ENCODE measurements at regions not wholly inside any gene's neighbourhood (a gene's known extent, or its start where the extent isn't known, plus 50 kb on each side); places are given as distances from the start of the nearest gene placed in this dataset.
A peak's percentile ranks its signal among the peaks of the same experiment; 100 is the strongest.
"Not testable (repeated sequence)": the region's sequence is repeated elsewhere in the genome, so short reads cannot be mapped to it uniquely, and the experiment has no call there.

GRCh38 chr9:33677506-33677809 is 117.9 kb upstream of the PRSS3 start:
- Mint-ChIP-seq H3K27ac (no peak overlapping the region), H3K4me1 (peaks cover 14% of the 10 kb centered on the region), H3K4me3 (peak overlapping the region; percentile 81), H3K9me3 (no peaks in the 10 kb centered on the region), H3K36me3 (no peaks in the 10 kb centered on the region), H3K27me3 (peaks cover 84% of the 10 kb centered on the region)
- no peak for ATAC-seq

- H3K36me3 Mint-ChIP-seq = no peaks in the 10 kb centered on the region
- no peak for ATAC-seq
- H3K4me3 Mint-ChIP-seq = no peak overlapping the region
- no peaks in the 10 kb centered on the region for H3K9me3 Mint-ChIP-seq
- no peak overlapping the region for H3K27ac Mint-ChIP-seq
- H3K27me3 Mint-ChIP-seq = peaks cover 86% of the 10 kb centered on the region
- H3K4me1 Mint-ChIP-seq = peaks cover 14% of the 10 kb centered on the region
These were observed 117.4 kb upstream of the PRSS3 start for GRCh38 chr9:33677961-33678360.

- Mint-ChIP-seq H3K9me3 (no peaks in the 10 kb centered on the region), H3K4me3 (no peak overlapping the region), H3K4me1 (peaks cover 1% of the 10 kb centered on the region), H3K27me3 (peaks cover 74% of the 10 kb centered on the region), H3K27ac (no peak overlapping the region), H3K36me3 (no peaks in the 10 kb centered on the region)
- ATAC-seq = no peak
These were observed 112.8 kb upstream of the PRSS3 start for GRCh38 chr9:33682551-33682950.

- H3K4me1 Mint-ChIP-seq = peaks cover 6% of the 10 kb centered on the region
- H3K27me3 Mint-ChIP-seq = peaks cover 61% of the 10 kb centered on the region
- no peaks in the 10 kb centered on the region for H3K36me3 Mint-ChIP-seq
- no peaks in the 10 kb centered on the region for H3K9me3 Mint-ChIP-seq
- ATAC-seq = no peak
- H3K4me3 Mint-ChIP-seq = no peak overlapping the region
- H3K27ac Mint-ChIP-seq = no peak overlapping the region
These were observed 110.5 kb upstream of the PRSS3 start for GRCh38 chr9:33684831-33685230.

GRCh38 chr9:33686942-33687341 is 108.4 kb upstream of the PRSS3 start:
- Mint-ChIP-seq H3K4me1 (peaks cover 15% of the 10 kb centered on the region), H3K27ac (no peak overlapping the region), H3K27me3 (peaks cover 54% of the 10 kb centered on the region), H3K9me3 (no peaks in the 10 kb centered on the region), H3K36me3 (no peaks in the 10 kb centered on the region), H3K4me3 (no peak overlapping the region)
- no peak for ATAC-seq

DNA sequence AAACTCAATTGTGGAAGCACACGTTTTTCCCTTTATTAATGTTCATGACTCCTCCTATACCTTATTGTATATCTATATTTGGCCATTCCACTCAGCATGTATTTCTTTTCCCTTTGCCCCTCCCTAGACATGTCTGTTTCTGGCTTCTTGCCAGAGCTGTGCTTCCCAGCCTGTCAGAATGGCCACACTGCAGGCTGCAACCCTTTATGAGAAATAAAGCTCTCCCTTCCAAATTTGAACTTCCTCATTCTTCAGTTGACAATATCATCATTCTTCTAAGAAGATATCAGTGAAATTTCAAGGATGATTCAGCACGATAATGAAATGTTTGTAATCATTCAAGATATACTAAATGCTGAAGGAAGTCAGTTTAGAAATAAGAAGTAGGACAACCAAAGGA is 107.6 kb upstream of the PRSS3 start:
- no peak for ATAC-seq
- no peak overlapping the region for H3K4me3 Mint-ChIP-seq
- H3K27me3 Mint-ChIP-seq = peaks cover 45% of the 10 kb centered on the region
- no peaks in the 10 kb centered on the region for H3K36me3 Mint-ChIP-seq
- no peaks in the 10 kb centered on the region for H3K9me3 Mint-ChIP-seq
- H3K27ac Mint-ChIP-seq = no peak overlapping the region
- peaks cover 15% of the 10 kb centered on the region for H3K4me1 Mint-ChIP-seq

DNA sequence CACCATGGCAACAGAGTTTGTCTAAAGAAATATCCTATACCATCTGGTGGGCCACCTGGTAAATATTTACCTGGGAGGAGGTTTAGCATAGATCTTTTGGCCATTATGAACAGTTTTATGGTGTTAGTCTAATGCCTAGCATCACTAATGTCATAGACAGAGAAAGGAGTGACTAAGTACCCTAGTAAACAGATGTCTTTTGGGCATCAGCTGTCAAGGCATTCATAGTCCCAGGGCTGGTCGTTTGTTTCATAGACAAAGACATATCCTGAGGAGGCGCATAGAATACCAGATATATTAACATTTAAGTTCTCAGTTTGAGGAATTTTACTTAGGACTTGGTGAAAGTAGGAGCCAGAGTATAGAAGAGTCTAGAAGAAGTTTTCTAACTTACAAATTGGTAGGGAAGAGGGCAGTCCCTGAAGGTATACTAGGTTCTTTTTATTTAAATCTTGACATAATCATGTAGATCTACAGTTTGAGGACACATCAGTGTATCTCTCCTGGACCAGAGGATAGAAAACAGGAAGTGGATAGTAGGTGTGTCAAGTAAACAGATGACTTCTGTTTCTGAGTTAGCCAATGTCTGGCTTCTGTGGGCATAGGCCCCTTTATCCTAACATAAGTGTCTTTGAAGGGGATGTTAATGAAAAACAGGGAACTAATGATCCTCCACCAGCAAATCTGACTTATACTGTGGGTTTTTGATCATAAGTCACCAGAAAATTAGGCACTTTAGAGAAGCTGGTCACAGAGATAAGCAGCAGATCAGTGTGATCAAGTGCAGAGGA is 105.0 kb upstream of the PRSS3 start:
- no peaks in the 10 kb centered on the region for H3K9me3 Mint-ChIP-seq
- H3K4me1 Mint-ChIP-seq = peaks cover 15% of the 10 kb centered on the region
- H3K36me3 Mint-ChIP-seq = no peaks in the 10 kb centered on the region
- no peak overlapping the region for H3K27ac Mint-ChIP-seq
- ATAC-seq = no peak
- peaks cover 27% of the 10 kb centered on the region for H3K27me3 Mint-ChIP-seq
- H3K4me3 Mint-ChIP-seq = no peak overlapping the region

DNA sequence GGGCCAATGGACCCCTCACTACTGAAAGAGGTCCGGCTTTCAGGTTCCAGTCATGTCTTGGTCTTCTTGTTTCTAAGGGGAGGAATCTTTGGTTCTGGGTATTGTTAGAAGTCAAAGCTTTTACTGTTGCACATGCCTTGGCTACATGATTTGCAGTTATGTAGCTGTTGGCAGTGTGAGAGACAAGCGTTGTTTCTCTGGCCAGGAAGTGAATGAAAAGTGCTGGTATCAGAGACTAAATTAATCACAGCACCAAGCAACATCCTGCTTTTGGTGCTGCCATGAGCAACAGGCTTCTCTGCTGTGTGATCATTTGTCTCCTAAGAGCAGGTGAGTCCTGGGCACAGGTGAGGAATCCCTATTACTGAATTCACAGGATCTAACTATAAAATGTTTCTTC is 100.1 kb upstream of the PRSS3 start:
- Mint-ChIP-seq H3K9me3 (no peaks in the 10 kb centered on the region), H3K4me3 (no peak overlapping the region)
- ATAC-seq = no peak

GRCh38 chr9:33695856-33696255 is 99.5 kb upstream of the PRSS3 start:
- ATAC-seq = no peak
- peaks cover 32% of the 10 kb centered on the region for H3K27me3 Mint-ChIP-seq

More for the DNA sequence above, 100.1 kb upstream of the PRSS3 start:
- H3K36me3 Mint-ChIP-seq = no peaks in the 10 kb centered on the region
- H3K27me3 Mint-ChIP-seq = peaks cover 37% of the 10 kb centered on the region
- peaks cover 8% of the 10 kb centered on the region for H3K4me1 Mint-ChIP-seq
- H3K27ac Mint-ChIP-seq = no peak overlapping the region

GRCh38 chr9:33697171-33697570 is 98.2 kb upstream of the PRSS3 start:
- no peaks in the 10 kb centered on the region for H3K4me1 Mint-ChIP-seq
- H3K9me3 Mint-ChIP-seq = no peaks in the 10 kb centered on the region
- no peak for ATAC-seq
- no peaks in the 10 kb centered on the region for H3K36me3 Mint-ChIP-seq
- peaks cover 29% of the 10 kb centered on the region for H3K27me3 Mint-ChIP-seq
- no peak overlapping the region for H3K27ac Mint-ChIP-seq
- no peak overlapping the region for H3K4me3 Mint-ChIP-seq

More at GRCh38 chr9:33695856-33696255, 99.5 kb upstream of the PRSS3 start:
- Mint-ChIP-seq H3K36me3 (no peaks in the 10 kb centered on the region), H3K4me3 (no peak overlapping the region), H3K27ac (no peak overlapping the region), H3K4me1 (peaks cover 2% of the 10 kb centered on the region), H3K9me3 (no peaks in the 10 kb centered on the region)

DNA sequence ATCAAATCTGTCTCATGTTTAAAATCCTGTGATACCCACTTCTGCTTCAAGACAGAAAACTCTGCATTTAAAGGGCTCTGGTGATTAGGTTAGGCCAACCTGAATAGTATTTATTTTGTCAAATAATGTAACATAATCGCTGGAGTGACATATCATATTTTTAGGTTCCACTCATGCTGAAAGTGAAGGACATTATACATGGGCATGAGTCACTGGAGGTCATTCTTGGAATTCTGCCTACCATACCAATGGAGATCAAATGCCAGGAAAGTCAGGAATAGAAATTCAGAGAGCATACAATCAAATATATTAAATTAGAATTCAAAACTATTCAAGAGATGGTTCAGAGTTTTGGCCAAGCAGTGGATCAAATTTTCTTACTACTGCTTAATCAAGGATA is 97.1 kb upstream of the PRSS3 start:
- no peak overlapping the region for H3K27ac Mint-ChIP-seq
- H3K4me1 Mint-ChIP-seq = no peaks in the 10 kb centered on the region
- ATAC-seq = no peak

DNA sequence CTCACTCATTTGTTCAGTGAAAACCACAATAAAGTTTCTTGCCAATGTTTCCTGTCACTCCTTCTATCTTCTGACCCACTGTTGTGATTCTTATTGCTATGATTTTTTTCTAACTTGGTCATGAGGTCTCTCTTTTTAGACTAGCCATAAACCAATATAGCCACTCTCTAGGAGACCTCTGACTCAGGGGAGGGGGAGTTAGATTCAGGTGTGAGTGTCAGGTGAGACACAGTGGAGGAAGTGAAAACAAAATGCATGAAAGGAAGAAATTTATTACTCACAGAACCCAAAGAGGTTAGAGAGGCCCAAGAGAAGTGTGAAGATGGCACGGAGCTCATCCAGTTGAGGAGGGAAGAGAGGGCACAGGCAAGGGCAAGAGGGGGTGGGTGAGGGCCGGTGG is 94.4 kb upstream of the PRSS3 start:
- H3K27ac Mint-ChIP-seq, H3K36me3 Mint-ChIP-seq, H3K4me3 Mint-ChIP-seq, H3K4me1 Mint-ChIP-seq, H3K9me3 Mint-ChIP-seq: not testable (repeated sequence)
- ATAC-seq = peak; percentile 61
- H3K27me3 Mint-ChIP-seq = peaks cover 47% of the 10 kb centered on the region

More for the DNA sequence above, 97.1 kb upstream of the PRSS3 start:
- Mint-ChIP-seq H3K4me3 (no peak overlapping the region), H3K9me3 (no peaks in the 10 kb centered on the region), H3K36me3 (no peaks in the 10 kb centered on the region), H3K27me3 (peaks cover 38% of the 10 kb centered on the region)

GRCh38 chr9:33703430-33704102 is 91.8 kb upstream of the PRSS3 start:
- Mint-ChIP-seq H3K27ac (no peak overlapping the region), H3K36me3 (no peaks in the 10 kb centered on the region), H3K27me3 (peaks cover 45% of the 10 kb centered on the region), H3K9me3 (no peaks in the 10 kb centered on the region), H3K4me1 (no peaks in the 10 kb centered on the region), H3K4me3 (no peak overlapping the region)
- no peak for ATAC-seq

GRCh38 chr9:33705440-33705839 is 89.9 kb upstream of the PRSS3 start:
- not testable (repeated sequence) for H3K27ac Mint-ChIP-seq

GRCh38 chr9:33708441-33708840 is 86.9 kb upstream of the PRSS3 start:
- peaks cover 44% of the 10 kb centered on the region for H3K27me3 Mint-ChIP-seq
- no peaks in the 10 kb centered on the region for H3K36me3 Mint-ChIP-seq
- H3K9me3 Mint-ChIP-seq = no peaks in the 10 kb centered on the region
- no peaks in the 10 kb centered on the region for H3K4me1 Mint-ChIP-seq
- no peak for ATAC-seq
- no peak overlapping the region for H3K4me3 Mint-ChIP-seq
- H3K27ac Mint-ChIP-seq = no peak overlapping the region

More at GRCh38 chr9:33705440-33705839, 89.9 kb upstream of the PRSS3 start:
- not testable (repeated sequence) for H3K4me3 Mint-ChIP-seq, H3K4me1 Mint-ChIP-seq, ATAC-seq, H3K9me3 Mint-ChIP-seq, H3K36me3 Mint-ChIP-seq
- peaks cover 32% of the 10 kb centered on the region for H3K27me3 Mint-ChIP-seq

- H3K4me1 Mint-ChIP-seq = no peaks in the 10 kb centered on the region
- H3K9me3 Mint-ChIP-seq = no peaks in the 10 kb centered on the region
- no peak for ATAC-seq
- no peaks in the 10 kb centered on the region for H3K36me3 Mint-ChIP-seq
- no peak overlapping the region for H3K27ac Mint-ChIP-seq
- peaks cover 40% of the 10 kb centered on the region for H3K27me3 Mint-ChIP-seq
- no peak overlapping the region for H3K4me3 Mint-ChIP-seq
These were observed 86.1 kb upstream of the PRSS3 start for GRCh38 chr9:33709269-33709668.
